Smooth muscle cell (in vitro differentiated cells): ENCODE measurements at regions not wholly inside any gene's neighbourhood (a gene's known extent, or its start where the extent isn't known, plus 50 kb on each side); places are given as distances from the start of the nearest gene placed in this dataset.
"Not testable (repeated sequence)": the region's sequence is repeated elsewhere in the genome, so short reads cannot be mapped to it uniquely, and the experiment has no call there.

Source experiments
- DNase-seq: peaks from one replicate; lab custom pipeline; 2025; ENCODE audit not compliant: unreplicated experiment; lab: John Stamatoyannopoulos, UW
- H2AFZ ChIP-seq: fragments of 200-600 bp; sonication (generic); 2 replicates; pipeline ENCODE4 v1.6.0; 2016; ENCODE audit warnings: antibody characterized with exemption, low read depth, mild to moderate bottlenecking
- H3F3A ChIP-seq: fragments of 200-600 bp; sonication (generic); 2 replicates; pipeline ENCODE4 v1.6.0; 2017; ENCODE audit warnings: antibody characterized with exemption, low read depth
- H3K27ac ChIP-seq: fragments of 200-600 bp; sonication (generic); 2 replicates; pipeline ENCODE4 v1.5.1; 2016; ENCODE audit warnings: low read depth, mild to moderate bottlenecking
- H3K27me3 ChIP-seq: fragments of 200-600 bp; sonication (generic); 2 replicates; pipeline ENCODE4 v1.6.1; 2016; ENCODE audit warnings: low read depth, mild to moderate bottlenecking
- H3K36me3 ChIP-seq: fragments of 200-600 bp; sonication (generic); 2 replicates; pipeline ENCODE4 v1.5.1; 2016; ENCODE audit warnings: low read depth
- H3K4me1 ChIP-seq: fragments of 200-600 bp; sonication (generic); 2 replicates; pipeline ENCODE4 v1.5.1; 2016; ENCODE audit warnings: low read depth
- H3K4me2 ChIP-seq: fragments of 200-600 bp; sonication (generic); 2 replicates; pipeline ENCODE4 v1.6.0; 2016; ENCODE audit warnings: mild to moderate bottlenecking
- H3K4me3 ChIP-seq: fragments of 200-600 bp; sonication (generic); 2 replicates; pipeline ENCODE4 v1.5.1; 2016; ENCODE audit warnings: mild to moderate bottlenecking
- H3K79me2 ChIP-seq: fragments of 200-600 bp; sonication (generic); 2 replicates; pipeline ENCODE4 v1.6.0; 2016; ENCODE audit warnings: low read depth, mild to moderate bottlenecking
- H3K9ac ChIP-seq: fragments of 200-600 bp; sonication (generic); 2 replicates; pipeline ENCODE4 v1.6.0; 2016; ENCODE audit warnings: low read depth
- H3K9me3 ChIP-seq: fragments of 200-600 bp; sonication (generic); replicated peaks from 2 replicates; pipeline ENCODE4 v1.5.1; 2016; ENCODE audit warnings: low read depth
- H4K20me1 ChIP-seq: fragments of 200-600 bp; sonication (generic); 2 replicates; pipeline ENCODE4 v1.6.0; 2016; ENCODE audit warnings: low read depth
- WGBS: methylation state at CpG from one replicate; pipeline ENCODE4 v1.1.7; 2016; ENCODE audit warnings: low lambda C conversion rate; 5-methylcytosine and 5-hydroxymethylcytosine counted together
- TF ChIP-seq, protein P1 (sequence below): fragments of 200-600 bp; sonication (generic); IDR thresholded peaks from 2 replicates; pipeline ENCODE4 v1.5.1; 2017; ENCODE audit warnings: borderline replicate concordance, mild to moderate bottlenecking, antibody characterized with exemption; ENCODE audit not compliant: insufficient read depth, poor library complexity, severe bottlenecking

DNA sequence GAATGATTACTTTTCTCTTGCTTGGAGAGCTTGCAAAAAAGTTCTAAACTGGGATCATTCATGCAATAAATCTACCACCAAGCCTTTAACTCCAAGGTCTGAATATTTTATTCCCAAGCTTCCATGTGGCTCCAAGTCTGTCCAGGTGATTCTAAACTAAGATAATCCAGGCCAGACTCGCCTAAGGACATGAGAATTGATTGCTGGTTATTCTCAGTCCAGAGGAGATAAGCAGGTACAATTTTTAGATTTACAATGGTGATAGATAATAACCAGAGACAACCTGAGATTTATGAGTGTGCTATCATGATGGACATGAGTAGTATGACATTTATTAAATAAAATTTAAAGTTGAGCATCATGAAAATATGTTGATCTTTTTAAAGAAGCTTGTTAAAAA is 156.5 kb upstream of the SPRY2 start:
- no peak overlapping the region for H2AFZ ChIP-seq
- no peaks in the 10 kb centered on the region for H4K20me1 ChIP-seq
- TF ChIP-seq, protein P1, sequence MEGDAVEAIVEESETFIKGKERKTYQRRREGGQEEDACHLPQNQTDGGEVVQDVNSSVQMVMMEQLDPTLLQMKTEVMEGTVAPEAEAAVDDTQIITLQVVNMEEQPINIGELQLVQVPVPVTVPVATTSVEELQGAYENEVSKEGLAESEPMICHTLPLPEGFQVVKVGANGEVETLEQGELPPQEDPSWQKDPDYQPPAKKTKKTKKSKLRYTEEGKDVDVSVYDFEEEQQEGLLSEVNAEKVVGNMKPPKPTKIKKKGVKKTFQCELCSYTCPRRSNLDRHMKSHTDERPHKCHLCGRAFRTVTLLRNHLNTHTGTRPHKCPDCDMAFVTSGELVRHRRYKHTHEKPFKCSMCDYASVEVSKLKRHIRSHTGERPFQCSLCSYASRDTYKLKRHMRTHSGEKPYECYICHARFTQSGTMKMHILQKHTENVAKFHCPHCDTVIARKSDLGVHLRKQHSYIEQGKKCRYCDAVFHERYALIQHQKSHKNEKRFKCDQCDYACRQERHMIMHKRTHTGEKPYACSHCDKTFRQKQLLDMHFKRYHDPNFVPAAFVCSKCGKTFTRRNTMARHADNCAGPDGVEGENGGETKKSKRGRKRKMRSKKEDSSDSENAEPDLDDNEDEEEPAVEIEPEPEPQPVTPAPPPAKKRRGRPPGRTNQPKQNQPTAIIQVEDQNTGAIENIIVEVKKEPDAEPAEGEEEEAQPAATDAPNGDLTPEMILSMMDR: no peak
- no peaks in the 10 kb centered on the region for H3K36me3 ChIP-seq
- no peaks in the 10 kb centered on the region for H3K4me1 ChIP-seq
- WGBS: 66% methylated on average over 1 of the region's 1 CpG
- no peaks in the 10 kb centered on the region for H3K79me2 ChIP-seq
- no peak overlapping the region for H3K4me2 ChIP-seq
- no peaks in the 10 kb centered on the region for H3K9me3 ChIP-seq
- H3K27ac ChIP-seq: no peak overlapping the region
- no peaks in the 10 kb centered on the region for H3K27me3 ChIP-seq
- H3K9ac ChIP-seq: no peak overlapping the region
- no peaks in the 10 kb centered on the region for H3F3A ChIP-seq
- no peak for DNase-seq
- H3K4me3 ChIP-seq: no peak overlapping the region

DNA sequence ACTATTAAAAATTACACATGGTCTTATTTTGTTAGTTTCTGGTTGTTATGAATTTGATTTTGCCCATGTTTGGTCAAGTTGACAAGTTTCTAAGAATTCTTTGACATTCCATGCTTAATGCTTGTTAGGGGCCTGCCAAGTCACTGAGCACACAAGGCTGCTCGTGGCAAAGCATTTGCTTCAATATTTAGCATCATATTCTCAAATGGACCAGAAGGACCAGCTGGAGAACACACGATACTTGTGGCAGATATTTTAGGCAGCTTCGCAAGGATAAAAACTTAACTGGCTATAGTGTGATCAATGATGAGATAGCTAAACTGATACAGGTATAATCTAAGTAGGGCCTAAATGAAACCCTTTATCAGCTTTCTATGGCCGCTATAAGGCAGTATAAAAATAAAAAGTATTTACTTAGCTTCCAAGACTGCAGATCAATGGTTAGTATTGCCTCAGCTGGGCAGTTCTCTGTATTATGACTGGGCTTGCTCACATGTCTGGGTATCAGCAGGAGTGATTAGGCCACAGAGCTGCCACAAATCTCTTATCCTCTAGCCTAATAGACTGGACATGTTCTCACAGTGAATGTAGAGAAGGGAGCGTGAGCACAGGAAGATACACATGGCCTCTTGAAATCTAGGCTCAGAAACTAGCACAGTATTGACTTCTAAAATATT is 155.9 kb upstream of the SPRY2 start:
- no peak overlapping the region for H3K4me3 ChIP-seq
- WGBS: 83% methylated on average over 5 of the region's 5 CpGs
- no peak overlapping the region for H3K27ac ChIP-seq
- H3K27me3 ChIP-seq: no peaks in the 10 kb centered on the region
- H3K9me3 ChIP-seq: no peaks in the 10 kb centered on the region
- H4K20me1 ChIP-seq: no peaks in the 10 kb centered on the region
- H3K4me2 ChIP-seq: no peak overlapping the region
- no peak overlapping the region for H3K9ac ChIP-seq
- H2AFZ ChIP-seq: no peak overlapping the region
- no peaks in the 10 kb centered on the region for H3K79me2 ChIP-seq
- DNase-seq: no peak
- TF ChIP-seq, protein P1: no peak
- no peaks in the 10 kb centered on the region for H3K4me1 ChIP-seq
- no peaks in the 10 kb centered on the region for H3F3A ChIP-seq
- H3K36me3 ChIP-seq: no peaks in the 10 kb centered on the region

DNA sequence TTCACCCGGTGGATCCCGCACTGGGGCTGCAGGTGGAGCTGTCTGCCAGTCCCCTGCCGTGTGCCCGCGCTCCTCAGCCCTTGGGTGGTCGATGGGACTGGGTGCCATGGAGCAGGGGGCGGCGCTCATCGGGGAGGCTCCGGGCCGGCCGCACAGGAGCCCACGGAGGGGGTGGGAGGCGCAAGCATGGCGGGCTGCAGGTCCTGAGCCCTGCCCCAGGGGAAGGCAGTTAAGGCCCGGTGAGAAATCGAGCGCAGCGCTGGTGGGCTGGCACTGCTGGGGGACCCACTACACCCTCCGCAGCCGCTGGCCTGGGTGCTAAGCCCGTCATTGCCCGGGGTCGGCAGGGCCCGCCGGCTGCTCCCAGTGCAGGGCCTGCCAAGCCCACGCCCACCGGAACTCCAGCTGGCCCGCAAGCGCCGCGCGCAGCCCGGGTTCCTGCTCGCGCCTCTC is 149.6 kb upstream of the SPRY2 start:
- H3K4me3 ChIP-seq, H3K9ac ChIP-seq, H3K4me2 ChIP-seq, H3K27ac ChIP-seq, H3K36me3 ChIP-seq, H3K27me3 ChIP-seq, DNase-seq, H2AFZ ChIP-seq, H4K20me1 ChIP-seq, H3K9me3 ChIP-seq, H3K79me2 ChIP-seq, H3F3A ChIP-seq, H3K4me1 ChIP-seq: not testable (repeated sequence)
- 94% methylated on average over 31 of the region's 36 CpGs for WGBS

DNA sequence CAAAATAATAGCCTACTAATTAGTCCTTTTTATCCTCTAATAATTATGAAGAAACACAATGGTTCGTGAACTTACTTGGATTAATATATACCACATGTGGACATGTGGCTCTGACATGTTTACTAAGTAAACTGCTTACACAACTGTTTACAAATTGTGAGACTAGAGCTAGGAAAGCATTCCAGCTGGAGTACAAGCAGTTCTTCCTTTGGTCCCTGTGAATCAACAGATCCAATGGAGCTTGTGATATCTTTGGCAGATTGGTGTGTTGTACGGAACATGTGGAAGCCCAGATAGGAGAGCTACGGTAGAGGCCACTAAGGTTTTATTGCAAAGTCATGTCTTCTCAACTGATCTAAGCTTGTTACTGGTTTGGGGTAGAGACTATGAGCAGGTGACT is 145.5 kb upstream of the SPRY2 start:
- whole genome bisulfite sequencing: 82% methylated on average over 3 of the region's 3 CpGs
- H3K27me3 ChIP-seq: no peaks in the 10 kb centered on the region
- H3F3A ChIP-seq: no peaks in the 10 kb centered on the region
- no peaks in the 10 kb centered on the region for H3K79me2 ChIP-seq
- H3K27ac ChIP-seq: no peak overlapping the region
- TF ChIP-seq, protein P1: no peak
- no peak overlapping the region for H2AFZ ChIP-seq
- H3K36me3 ChIP-seq: no peaks in the 10 kb centered on the region
- H4K20me1 ChIP-seq: no peaks in the 10 kb centered on the region
- H3K9me3 ChIP-seq: no peaks in the 10 kb centered on the region
- H3K9ac ChIP-seq: no peak overlapping the region
- DNase-seq: no peak
- no peak overlapping the region for H3K4me2 ChIP-seq
- H3K4me3 ChIP-seq: no peak overlapping the region
- H3K4me1 ChIP-seq: no peaks in the 10 kb centered on the region
